ENCODE measurements at regions not wholly inside any gene's neighbourhood (a gene's known extent, or its start where the extent isn't known, plus 50 kb on each side); places are given as distances from the start of the nearest gene placed in this dataset.

DNA sequence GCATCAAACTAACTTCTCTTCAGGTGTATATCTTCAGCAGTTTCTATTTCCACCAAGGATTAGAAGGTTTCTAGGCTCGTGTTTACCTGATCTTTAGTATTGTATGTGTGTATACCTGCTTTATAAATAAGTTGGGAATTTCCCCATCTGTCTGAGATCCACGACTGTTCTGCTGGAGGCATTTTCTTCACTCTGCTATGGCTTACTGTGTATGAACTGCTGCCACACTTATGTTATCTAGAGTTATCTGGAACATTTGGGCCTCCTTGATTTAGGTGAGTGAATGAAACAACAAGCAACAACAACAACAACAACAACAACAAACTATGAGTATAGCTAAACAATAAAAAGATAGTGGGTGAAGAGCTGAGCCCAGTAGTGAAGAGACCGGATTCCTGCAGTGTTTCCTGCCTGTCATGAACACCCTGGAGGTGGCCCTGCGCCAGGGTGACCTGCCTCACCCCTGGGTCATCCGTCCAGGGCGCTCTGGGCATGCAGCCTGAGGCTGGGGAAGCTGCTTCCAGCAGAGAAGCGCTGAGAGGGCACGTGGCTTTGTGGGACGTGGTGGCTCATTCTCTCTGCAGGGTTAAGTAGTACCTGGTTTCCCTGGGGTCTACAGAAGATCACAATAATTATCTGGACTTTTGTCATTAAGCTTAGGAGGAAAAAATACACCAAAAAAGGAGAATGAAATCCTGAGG is 56.1 kb upstream of the GATA6 start:
- no peak for DNase-seq (ENCODE audit: low read depth in 2 of 2)

DNA sequence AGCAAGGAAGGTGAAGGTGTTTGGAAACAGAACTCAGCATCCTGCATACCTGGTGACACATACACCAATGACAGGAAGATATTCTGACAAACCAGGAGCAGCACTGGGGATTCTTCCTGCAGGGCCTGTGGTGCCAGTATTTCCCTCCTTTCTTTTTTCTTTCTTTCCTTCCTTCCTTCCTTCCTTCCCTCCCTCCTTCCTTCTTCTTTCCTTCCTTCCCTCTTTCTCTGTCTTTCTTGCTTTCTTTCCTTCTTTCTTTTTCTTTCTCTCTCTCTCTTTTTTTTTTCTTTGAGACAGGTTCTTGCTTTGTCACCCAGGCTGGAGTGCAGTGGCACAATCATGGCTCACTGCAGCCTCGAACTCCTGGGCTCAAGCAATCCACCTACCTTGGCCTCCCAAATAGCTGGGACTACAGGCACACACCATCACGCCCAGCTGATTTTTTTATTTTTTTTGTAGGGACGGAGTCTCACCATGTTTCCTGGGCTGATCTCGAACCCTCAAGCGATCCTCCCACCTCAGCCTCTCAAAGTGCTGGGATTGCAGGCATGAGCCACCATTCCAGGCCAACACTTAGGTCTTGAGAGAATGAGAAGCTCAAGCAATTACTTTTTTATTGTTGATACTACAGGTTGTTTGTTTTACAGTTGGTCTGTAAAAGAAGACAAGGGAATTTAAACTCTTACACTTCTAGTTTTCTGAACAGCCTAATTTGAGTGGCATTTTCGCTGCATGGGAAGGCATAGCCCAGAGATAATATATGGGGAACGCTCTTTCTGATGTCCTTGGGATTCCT is 54.7 kb upstream of the GATA6 start:
- DNase-seq (ENCODE audit: low read depth in 2 of 2): no peak

DNA sequence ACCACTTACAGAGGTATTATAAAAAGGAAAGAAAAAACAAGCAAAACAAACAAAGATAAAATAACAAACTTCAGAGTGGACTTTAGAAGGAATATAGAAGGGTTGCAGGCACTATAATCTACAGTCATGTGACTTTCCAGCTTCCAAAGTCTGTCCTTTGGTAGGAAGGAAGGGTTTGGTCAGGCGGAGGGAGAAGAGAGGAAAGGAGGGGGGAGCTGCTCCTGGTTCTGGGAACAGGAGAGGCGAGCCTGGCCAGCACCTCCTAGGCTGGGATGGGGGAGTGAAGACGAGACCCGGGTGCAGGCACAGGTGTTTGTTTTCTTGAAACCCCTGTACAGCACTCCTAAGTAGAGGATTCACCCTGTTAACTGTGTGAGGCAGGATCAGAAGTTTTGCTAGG is 53.8 kb upstream of the GATA6 start:
- no peak for DNase-seq (ENCODE audit: low read depth in 2 of 2)

Data from stimulated activated CD8-positive, alpha-beta memory T cell treated with anti-CD3 and anti-CD28 coated beads, Interleukin-7, amount 100 ng/mL, for 4 hours (primary cell).